ENCODE measurements at regions not wholly inside any gene's neighbourhood (a gene's known extent, or its start where the extent isn't known, plus 50 kb on each side); places are given as distances from the start of the nearest gene placed in this dataset.

DNA sequence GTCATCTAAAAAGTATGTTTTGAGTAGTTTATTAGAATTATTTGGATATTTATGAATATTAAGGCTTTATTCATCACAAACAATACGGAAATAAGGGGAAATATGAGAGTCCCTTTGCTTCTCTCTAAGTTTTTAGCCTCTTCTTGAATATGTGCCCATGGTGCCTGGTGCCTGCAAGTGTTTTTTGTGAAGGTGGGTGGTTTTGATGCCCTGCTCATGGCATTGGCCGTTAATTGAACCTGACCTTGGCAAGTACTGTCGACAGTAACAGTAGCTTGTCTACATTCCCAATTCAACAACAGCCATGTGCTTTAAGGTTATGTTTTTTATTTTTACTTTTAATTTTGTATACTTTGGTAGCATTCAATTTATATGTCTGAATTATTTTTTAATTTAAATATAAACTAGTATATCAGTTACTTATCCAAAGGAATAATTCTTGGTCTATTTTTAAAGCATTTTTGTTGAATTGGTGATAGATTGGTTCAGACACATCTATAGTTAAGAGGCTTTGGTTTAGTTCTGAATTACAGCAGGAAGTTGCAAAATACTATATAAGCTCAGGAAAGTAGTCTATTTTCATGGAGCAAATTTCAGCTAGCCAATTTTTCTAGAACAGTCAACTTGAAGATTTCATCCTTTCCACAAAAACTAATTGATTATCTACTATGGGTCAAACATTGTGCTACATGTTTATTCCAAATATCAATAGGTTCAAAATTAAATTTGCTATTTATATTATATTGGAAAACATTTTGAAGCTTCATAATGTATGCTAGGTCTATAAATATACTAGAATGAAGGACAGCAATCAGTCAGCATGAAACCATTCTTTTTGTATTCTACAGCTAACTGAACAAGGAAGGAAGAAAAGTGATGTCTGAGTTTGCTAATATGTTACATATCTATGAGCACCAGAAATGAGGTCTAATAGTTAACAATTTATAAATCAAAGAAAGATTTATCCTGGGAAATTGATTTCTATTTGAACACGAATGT is 184.4 kb downstream of the MRPL39 start:
- no peak for DNase-seq

DNA sequence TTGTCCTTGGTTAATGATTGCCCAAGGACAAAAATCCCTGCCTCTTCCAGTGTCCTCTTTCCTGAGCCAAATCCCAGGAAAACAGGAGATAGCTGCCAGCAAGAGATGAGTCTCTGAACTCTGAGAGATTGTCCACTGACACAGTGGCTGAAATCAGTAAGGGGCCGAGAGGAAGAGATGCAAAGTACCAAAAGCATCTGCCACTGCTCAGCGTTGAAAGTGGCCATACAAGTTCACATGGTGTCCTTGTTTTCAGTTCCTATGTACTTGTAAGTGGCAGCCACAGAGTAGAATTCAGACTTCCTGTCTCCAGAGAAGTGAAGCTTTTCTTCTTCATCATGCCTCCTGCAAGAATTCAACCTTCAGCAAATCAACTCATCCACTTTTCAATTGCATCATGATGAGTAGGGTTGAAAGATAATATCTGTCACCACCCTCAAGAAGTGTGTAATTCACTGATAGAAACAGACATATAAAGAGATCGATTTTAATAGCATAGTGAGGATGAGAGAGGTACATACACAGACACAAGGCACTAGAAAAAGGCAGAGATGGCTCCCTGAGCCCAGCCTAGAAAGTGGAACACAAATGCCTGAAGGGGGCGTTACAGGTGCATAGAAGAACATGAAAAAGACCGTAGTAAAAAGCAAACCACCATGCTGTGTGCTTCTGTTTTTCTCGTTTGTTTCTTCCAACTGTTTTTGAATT is 185.8 kb downstream of the MRPL39 start:
- DNase-seq: no peak

DNA sequence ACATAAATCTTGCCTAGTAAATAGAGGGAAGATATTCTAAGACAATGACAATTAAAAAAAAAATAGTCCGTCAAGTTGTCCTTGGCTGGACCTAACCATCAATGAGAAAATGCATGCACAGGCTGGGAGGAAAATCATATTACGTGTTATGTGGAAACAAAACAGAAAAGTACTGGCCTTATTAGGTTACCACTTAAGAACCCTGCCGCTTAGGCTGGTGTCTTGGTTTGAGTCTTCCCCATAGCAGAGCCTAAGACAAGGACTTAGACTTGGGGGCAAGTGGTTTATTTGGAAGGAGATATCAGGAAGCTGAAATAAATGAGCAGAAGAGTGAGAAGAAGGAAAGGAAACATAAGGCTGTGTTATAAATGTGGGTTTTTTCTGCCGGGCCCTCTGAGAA is 186.4 kb downstream of the MRPL39 start:
- no peak for DNase-seq

DNA sequence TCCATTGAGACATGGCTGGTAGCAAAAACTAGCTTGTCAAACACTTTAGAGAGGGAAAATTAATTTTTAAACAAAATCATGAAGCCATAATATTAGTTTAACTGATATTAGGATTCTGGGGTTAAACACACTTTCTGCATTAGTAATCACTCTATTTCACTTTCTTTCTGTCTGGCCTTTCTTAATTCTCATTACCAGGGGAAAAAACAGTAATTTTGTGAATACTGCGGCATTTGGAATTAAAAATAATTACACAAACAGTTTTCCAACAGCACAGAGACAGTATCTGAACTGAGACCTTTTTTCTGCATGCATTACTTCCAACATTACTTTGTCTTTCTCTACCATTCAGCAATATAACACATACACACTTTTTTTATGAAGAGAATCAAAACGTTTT is 190.6 kb downstream of the MRPL39 start:
- DNase-seq: no peak

DNA sequence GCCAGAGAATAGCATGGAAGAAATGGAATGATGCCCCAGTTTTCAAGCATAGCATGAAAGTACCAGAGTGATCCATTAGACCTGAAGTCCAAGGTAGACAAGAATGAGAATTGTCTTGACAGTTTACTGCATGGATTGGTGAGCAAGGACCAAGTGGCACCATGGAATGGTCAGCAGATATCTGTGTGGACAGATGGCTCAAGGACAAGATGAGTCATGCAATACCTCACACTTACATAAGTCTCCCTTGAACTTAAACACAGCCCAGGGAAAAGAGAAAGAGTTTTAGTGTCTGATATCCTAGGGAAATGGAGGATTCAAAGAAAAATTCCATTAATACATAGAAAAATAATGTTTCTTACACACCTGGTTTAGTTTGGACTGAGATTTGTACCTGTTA is 195.2 kb downstream of the MRPL39 start:
- DNase-seq: no peak

DNA sequence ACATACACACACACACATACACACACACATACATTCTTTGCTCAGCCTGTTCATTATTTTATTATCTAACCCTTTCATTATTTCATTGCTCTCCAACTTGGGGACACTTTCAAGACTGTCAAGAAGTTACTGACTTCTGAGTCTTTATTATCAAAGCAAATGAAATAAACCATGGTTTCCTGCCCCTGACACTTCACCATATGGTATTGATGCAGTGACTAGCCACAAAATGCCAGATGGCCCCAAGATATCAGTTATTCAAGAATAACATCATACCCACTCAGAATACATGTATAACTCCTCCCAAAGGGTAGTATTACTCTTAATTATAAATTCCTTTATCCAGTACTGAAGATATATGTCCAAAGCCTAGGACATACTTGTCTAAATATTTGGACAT is 197.3 kb downstream of the MRPL39 start:
- DNase-seq: no peak

DNA sequence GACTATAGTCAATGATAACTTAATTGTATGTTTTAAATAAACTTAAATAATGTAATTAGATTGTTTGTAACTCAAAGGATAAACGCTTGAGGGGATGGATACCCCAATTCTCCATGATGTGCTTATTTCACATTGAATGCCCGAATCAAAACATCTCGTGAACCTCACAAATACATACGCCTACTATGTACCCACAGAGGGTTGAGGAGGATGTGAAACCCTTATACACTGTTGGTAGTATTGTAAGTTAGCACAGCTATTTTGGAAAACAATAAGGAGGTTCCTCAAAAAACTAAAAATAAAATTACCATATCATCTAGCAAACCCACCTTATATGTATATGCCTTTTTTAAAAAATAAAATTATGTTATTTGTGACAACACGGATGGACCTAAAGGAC is 198.6 kb downstream of the MRPL39 start:
- DNase-seq: no peak

DNA sequence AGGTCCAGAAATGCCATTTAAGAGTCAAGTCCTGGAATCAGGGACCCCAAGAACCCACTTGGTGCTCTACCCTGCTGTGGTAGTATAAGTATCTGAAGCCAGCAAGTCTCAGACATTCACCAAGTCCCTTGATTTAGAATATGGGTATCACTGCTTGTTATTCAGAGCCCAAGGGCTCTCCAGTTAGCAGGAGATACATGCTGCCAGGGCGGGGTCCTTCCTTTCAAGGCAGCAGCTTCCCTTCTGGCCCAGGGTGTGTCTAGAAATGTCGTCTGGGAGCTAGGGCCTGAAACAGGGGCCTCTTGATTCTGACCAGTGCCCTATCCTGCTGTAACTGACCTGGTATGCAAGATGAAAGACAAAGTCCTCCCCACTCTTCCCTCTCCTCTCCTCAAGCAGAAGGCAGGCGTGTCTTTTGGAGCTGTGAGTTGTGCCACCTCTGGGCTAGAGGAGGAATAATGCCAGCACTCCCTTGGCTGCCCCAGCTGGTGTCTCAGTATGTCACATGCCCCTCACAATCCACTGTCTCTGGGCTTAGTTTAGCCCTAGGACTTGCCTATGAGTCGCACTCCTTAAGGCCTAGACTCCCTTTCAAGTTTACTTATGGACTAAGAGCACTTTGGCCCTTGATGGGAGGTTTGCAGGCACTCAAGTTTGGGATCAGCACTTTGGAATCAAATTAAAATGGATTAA is 200.2 kb downstream of the MRPL39 start:
- no peak for DNase-seq

DNA sequence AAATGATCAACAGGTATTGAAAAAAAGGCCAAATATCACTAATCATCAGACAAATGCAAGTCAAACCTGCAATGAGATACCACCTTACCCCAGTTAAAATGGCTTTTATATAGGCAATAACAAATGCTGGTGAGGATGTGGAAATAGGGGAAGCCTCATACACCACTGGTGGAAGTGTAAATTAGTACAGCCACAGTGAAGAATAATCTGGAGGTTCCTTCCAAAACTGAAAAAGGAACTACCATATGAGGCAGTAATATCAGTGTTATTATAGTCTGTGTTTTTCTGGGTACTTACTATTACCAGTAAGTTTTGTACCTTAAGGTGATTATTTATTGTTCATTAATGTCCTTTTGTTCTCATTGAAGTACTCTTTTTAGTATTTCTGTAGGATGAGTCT is 201.3 kb downstream of the MRPL39 start:
- DNase-seq: no peak

DNA sequence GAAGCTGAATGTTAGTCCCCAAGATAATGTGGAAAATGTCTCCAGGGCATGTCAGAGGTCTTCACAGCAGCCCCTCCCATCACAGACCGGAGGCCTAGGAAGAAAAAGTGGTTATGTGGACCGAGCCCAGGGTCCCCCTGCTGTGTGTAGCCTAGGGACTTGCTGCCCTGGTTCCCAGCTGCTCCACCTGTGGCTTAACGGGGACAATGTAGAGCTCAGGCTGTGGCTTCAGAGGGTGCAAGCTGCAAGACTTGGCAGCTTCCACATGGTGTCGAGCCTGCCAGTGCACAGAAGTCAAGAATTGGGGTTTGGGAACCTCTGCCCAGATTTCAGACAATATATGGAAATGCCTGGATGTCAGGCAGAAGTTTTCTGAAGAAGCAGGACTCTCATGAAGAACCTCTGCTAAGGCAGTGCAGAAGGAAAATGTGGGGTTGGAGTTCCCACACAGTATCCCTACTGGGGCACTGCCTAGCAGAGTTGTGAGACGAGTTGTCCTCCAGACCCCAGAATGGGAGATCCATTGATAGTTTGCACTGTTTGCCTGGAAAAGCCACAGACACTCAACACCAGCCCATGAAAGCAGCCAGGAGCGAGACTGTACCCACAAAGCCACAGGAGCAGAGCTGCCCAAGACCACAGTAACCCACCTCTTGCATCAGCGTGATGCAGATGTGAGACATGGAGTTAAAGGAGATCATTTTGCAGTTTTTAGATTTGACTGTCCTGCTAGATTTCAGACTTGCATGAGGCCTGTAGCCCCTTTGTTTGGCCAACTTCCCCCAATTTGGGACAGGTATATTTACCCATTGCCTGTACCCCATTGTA is 204.9 kb downstream of the MRPL39 start:
- no peak for DNase-seq

DNA sequence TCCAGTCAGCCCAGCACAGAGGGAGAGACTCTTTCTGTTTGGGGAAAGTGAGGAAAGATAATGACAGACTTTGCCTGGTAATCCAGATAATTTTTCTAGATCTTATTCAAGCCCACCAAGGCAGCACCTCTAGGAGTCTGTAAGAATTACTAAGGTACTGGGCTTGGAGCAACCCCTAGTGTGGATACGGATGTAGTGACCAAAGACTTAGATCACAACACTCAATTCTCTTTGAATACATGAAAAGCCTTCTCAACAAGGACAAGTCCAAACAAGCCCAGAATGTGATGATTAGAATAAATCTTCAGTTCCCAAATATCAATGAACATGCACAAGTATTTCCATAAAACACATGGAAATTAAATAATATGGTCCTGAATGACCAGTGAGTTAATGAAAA is 206.9 kb downstream of the MRPL39 start:
- DNase-seq: no peak

DNA sequence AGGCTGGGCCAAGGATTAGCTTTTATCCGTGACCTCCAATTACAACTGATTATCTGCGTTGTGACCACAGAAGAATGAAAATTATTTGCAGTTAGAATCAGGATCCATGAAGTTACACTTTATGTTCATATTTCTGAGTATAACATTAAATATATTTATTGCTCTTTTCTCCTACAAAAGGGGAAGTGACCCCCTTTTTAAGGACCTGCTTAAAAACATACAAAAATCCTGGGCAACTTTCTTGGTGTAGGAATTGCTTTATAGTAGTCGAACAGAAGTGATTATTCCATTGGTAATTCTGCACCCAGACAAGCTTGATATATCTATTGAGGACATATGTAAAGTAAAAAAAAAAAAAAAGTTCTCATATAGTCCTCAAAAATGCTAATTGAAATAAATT is 208.7 kb downstream of the MRPL39 start:
- DNase-seq: no peak

DNA sequence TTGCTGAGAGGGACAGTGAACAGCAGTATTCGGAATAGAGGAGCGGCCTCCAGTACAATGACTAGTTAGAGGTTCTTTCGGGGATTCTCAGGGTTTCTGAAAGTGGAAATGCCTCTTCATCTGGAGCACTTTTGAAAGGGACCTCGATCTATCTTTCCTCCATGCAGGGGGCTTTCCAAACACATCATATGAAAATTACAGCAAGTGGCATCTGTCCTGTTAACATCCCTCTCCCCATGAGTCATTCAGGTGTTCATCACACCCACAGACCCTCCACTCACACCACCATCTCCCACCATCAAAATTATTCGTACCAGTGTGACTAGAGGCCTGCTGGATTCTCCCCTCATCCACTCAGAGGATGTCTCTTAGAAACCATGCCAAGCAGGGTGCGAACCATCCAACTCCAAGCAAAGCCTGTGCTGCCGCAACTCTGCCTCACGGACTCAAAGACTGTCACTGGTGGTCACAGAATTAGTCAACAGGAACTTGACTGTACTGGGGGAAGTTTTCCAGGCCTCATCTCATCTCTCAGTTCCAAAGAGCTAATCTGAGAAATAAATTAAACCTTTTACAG is 211.1 kb downstream of the MRPL39 start:
- DNase-seq: no peak

DNA sequence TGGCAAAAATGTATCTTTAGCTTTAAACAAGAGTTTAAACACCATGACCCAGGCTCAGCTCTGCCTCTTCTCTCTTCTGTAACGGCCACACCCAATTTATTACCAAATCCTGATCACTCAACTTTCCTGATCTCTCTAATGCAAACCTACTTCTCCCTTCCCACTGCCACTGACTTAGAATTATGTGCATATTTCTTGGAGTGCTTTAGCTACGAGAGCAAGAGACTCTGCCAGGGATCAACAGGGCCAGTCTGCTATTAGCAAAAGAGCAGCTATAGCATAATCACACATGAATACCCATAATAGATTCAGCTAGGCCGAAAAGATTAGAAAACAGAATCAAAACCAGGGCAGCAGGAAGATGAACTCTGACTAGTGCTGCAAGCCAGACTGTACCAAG is 215.5 kb downstream of the MRPL39 start:
- no peak for DNase-seq

DNA sequence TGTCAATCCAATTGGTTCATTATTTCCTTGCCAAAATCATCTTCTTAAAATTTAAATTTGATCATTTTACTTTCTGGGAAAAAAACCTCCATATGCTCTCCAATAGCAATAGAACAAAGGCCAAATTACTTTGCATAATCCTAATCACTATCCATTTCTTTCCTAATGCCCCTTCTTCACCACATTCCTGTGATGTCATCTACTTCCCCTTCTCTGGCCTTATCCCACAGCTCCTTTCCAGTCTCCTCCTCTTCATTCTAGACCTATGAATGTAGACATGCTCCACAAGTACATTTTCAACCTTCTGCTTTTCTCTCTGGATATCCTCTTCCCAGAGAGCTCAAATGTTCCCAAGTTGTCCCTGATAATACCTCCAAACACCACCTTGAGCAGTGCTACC is 216.6 kb downstream of the MRPL39 start:
- no peak for DNase-seq

DNA sequence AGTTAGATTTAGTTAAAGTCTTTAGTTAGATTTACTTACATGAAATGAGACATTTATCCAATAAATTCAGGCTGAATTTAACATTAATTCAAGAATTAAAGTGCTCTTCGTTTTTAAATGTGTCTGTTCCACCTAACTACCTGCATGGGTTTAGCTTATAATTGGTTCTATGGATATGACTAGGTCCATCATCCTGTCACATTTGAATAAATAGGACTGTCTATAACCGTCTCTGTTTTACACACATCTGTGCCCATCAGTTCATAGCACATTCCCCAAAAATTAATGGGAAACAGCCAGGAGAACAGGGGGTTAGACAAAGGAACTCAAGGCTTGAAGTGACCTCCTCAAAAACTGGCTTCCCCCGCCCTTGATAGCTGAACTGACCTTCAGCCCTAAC is 219.6 kb downstream of the MRPL39 start:
- DNase-seq: no peak

DNA sequence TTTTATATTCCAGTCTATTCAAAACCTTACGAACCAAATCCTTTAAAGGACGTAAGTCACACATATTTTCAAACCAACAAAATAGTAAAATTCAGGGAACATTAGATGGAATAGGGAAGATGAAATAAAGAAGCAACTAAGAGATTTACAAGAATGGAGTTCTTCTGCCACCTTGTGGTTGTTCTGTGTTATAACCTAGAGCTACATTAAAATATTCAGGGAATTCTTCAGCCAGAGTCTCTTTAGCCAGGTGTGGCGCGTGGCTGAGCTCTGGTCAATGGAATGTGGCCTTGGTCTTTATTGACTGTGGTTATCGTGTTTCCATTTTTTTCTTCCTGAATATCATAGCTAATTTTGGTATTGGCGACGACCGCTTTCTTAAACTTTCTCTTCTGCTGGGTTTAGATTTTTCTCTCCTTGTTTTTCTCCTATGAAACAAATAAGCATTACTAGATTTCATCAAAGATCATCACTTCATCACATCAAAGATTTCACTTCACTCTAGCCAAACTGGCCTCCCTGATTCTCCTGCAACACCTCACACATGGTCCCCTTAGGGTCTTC is 221.3 kb downstream of the MRPL39 start:
- DNase-seq: peak; percentile 51

DNA sequence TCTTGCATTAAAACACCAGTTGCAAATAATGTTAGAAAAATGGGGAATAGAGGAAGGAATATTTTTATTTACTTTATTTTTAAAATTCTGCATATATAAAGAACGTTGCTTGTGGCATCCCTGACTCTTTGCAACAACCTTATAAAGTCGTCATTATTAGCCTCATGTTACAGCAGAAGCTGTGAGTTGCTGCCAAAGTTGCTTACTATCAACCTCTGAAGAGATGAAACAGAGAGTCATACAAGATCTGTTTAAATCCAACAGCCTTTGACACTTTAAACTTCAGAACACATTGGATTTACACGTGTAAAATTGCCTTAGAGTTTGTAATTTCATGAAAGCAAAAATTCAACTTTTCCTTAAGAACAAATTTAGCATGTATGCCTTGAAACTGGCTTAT is 221.9 kb downstream of the MRPL39 start:
- no peak for DNase-seq

DNA sequence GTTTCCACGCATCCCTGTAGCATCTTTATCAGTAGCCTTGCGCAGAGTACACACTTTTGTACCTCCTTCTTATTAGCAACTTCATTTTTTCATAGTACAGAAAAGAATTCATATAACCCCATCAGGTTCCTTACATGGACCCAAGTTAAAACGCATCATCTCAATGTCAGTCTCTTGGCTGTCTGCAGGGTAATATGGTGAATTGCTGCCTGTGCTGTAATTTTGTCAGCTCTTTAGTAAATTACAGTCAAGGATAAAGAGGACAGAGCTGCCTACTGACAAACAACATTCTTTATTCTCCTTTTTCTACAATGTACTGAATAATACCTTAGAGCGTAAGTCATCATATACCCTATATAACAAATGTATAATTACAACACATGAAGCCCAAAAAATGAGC is 222.5 kb downstream of the MRPL39 start:
- no peak for DNase-seq

DNA sequence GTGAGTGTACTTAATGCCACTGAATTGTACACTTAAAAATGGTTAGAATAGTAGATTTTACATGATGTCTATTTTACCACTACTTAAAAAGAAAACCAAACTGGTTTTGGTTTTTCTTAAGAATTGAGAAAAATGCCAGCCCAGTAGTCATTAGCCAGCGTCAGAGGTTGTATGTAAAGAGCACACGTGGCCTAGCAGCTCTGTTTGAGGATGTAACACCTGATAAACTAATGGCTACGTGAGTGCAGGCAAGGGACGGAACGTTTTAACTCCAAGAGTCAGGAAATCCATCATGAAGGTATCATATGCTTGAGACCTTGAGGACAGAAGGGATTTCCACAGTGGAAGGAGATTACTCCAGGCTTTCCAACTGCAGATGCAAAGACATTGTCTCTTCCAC is 223.7 kb downstream of the MRPL39 start:
- no peak for DNase-seq

DNA sequence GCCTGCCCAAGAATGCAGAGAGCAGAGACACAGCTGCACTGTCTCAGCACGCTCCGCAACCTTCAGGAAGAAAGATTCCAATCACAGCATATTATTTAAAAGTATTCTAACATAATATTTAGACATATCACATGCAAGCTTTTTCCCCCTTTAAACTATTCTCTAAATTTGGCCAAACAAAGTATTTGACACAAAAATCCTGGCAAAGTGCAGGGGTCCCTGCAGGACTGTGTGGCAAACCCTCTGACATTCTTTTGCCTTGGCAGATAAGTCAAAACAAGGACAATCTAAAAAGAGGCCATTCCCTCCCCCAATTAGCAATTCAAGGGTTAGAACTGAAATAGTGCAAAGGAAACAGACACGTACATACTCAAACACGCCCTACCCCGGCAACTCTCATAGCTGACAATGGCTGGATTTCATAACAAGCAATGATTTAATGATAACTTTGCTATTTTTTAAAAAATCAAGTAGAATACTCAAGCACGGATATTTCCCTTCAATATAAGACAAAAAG is 225.3 kb downstream of the MRPL39 start:
- DNase-seq: no peak

DNA sequence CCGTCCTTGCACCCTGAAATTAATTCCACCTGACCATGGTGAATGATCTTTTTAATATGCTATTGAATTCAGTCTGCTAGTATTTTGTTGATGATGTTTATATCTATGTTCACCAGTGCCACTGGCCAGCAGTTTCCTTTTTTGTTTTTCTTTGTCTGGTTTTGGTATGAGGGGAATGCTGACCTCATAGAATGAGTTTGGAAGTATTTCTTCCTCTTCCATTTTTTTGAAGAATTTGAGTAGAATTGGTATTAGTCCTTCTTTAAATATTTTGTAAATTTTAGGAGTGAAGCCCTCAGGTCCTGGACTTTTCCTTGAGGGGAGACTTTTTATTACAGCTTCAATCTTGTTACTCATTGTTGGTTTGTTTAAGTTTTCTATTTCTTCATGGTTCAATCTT is 231.6 kb downstream of the MRPL39 start:
- DNase-seq: no peak

Data from NCI-H510A treated with DMSO at 0.1 percent for 48 hours (cell line).